Astrocyte (in vitro differentiated cells and primary cell): ENCODE measurements at regions not wholly inside any gene's neighbourhood (a gene's known extent, or its start where the extent isn't known, plus 50 kb on each side); places are given as distances from the start of the nearest gene placed in this dataset.

ENCODE experiments used
- DNase-seq: peaks from one replicate; pipeline ENCODE4 v3.0.0-alpha.2; 2010; ENCODE audit warnings: low read depth
- FAIRE-seq: peaks from 2 replicates; lab custom pipeline; 2011; peaks lifted over from hg19 to GRCh38; lab: Jason Lieb, UNC
- H2AFZ ChIP-seq: 2 replicates; pipeline ENCODE4 v1.6.0; 2012; ENCODE audit warnings: low read depth, low read length, inconsistent platforms
- H3K27ac ChIP-seq: 2 replicates; pipeline ENCODE4 v1.5.1; 2011; ENCODE audit warnings: low read depth, low read length, inconsistent platforms
- H3K27me3 ChIP-seq: 2 replicates; pipeline ENCODE4 v1.6.0; 2011; ENCODE audit warnings: low read length, inconsistent platforms; ENCODE audit not compliant: insufficient read depth
- H3K36me3 ChIP-seq: 2 replicates; pipeline ENCODE4 v1.5.1; 2011; ENCODE audit warnings: low read length, inconsistent platforms; ENCODE audit not compliant: insufficient read depth
- H3K4me1 ChIP-seq: 2 replicates; pipeline ENCODE4 v1.5.1; 2011; ENCODE audit warnings: low read length, inconsistent platforms; ENCODE audit not compliant: insufficient read depth
- H3K4me2 ChIP-seq: 2 replicates; pipeline ENCODE4 v1.6.0; 2012; ENCODE audit warnings: low read length, inconsistent platforms
- H3K4me3 ChIP-seq: 2 replicates; pipeline ENCODE4 v1.5.1; 2011; ENCODE audit warnings: low read depth, mild to moderate bottlenecking, low read length, inconsistent platforms; ENCODE audit not compliant: insufficient read depth
- H3K79me2 ChIP-seq: 2 replicates; pipeline ENCODE4 v1.6.0; 2012; ENCODE audit warnings: mild to moderate bottlenecking, low read length, inconsistent platforms; ENCODE audit not compliant: insufficient read depth
- H3K9ac ChIP-seq: 2 replicates; pipeline ENCODE4 v1.6.0; 2012; ENCODE audit warnings: mild to moderate bottlenecking, low read length, inconsistent platforms
- H3K9me3 ChIP-seq: 2 replicates; pipeline ENCODE4 v1.5.1; 2012; ENCODE audit warnings: low read depth, mild to moderate bottlenecking, low read length, inconsistent platforms; ENCODE audit not compliant: insufficient read depth
- H4K20me1 ChIP-seq: 2 replicates; pipeline ENCODE4 v1.6.0; 2012; ENCODE audit warnings: low read length, inconsistent platforms; ENCODE audit not compliant: insufficient read depth
- H3K27ac Mint-ChIP-seq: one replicate; pipeline ENCODE4 v1.8.0; 2021; ENCODE audit warnings: mild to moderate bottlenecking, mixed read lengths; ENCODE audit not compliant: unreplicated experiment
- H3K27me3 Mint-ChIP-seq: one replicate; pipeline ENCODE4 v1.8.0; 2021; ENCODE audit warnings: low read depth, mixed read lengths; ENCODE audit not compliant: unreplicated experiment
- H3K36me3 Mint-ChIP-seq: one replicate; pipeline ENCODE4 v1.8.0; 2021; ENCODE audit warnings: low read depth, mixed read lengths; ENCODE audit not compliant: unreplicated experiment
- H3K4me1 Mint-ChIP-seq: one replicate; pipeline ENCODE4 v1.8.0; 2021; ENCODE audit warnings: low read depth, mixed read lengths; ENCODE audit not compliant: unreplicated experiment
- H3K4me3 Mint-ChIP-seq: one replicate; pipeline ENCODE4 v1.8.0; 2021; ENCODE audit warnings: mild to moderate bottlenecking, moderate library complexity, mixed read lengths; ENCODE audit not compliant: unreplicated experiment
- H3K9me3 Mint-ChIP-seq: one replicate; pipeline ENCODE4 v1.8.0; 2021; ENCODE audit warnings: mild to moderate bottlenecking, mixed read lengths; ENCODE audit not compliant: unreplicated experiment
- CTCF ChIP-seq: IDR thresholded peaks from 2 replicates; pipeline ENCODE4 v1.5.1; 2011; ENCODE audit warnings: low read depth, mild to moderate bottlenecking, inconsistent platforms, low read length, moderate library complexity; ENCODE audit not compliant: insufficient read depth
- EZH2 ChIP-seq: IDR thresholded peaks from 2 replicates; pipeline ENCODE4 v1.6.1; 2012; ENCODE audit warnings: mild to moderate bottlenecking, low read length, inconsistent platforms; ENCODE audit not compliant: insufficient read depth

DNA sequence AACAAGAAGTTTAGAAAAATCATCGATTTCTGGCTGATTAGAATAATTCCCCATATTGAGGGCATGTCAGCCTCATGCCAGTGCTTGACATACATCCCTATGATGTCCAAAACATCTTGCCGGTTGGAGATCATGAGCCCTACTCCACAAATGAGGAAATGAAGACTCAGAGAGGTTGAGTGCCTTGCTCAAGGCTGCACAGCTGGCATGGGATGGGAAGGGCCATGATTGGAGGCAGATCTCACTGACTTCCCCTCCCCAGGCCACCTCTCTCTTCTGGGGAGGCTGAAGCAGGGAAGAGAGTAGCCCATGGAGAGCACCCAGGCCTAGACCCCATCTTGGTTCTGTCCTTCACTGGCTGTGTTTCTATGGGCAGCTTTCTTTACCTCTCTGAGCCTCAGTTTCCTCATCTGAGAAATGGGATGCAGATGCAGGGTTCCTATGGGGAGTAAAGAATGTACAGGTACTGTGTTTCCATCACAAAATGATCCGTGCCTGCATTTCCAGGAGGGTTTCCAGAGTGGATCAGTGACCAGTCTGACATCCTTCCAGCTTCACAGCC is 145.7 kb downstream of the SYF2 start:
- H3K27ac ChIP-seq, result no peak overlapping the region
- Mint-ChIP-seq H3K4me1 (peaks cover 3% of the 10 kb centered on the region), H3K9me3 (peaks cover 6% of the 10 kb centered on the region), H3K27me3 (peaks cover 68% of the 10 kb centered on the region), H3K36me3 (no peaks in the 10 kb centered on the region), H3K27ac (no peak overlapping the region), H3K4me3 (no peak overlapping the region)
- no peak overlapping the region for H3K4me3 ChIP-seq
- no peak overlapping the region for H2AFZ ChIP-seq
- H3K36me3 ChIP-seq, result no peaks in the 10 kb centered on the region
- no peak overlapping the region for H3K9ac ChIP-seq
- H3K4me2 ChIP-seq, result no peak overlapping the region
- TF ChIP-seq CTCF (no peak), EZH2 (no peak)
- peaks cover 8% of the 10 kb centered on the region for H3K4me1 ChIP-seq
- FAIRE-seq (no peak), DNase-seq (no peak)
- no peaks in the 10 kb centered on the region for H3K9me3 ChIP-seq
- peaks cover 34% of the 10 kb centered on the region for H3K27me3 ChIP-seq
- H4K20me1 ChIP-seq, result no peaks in the 10 kb centered on the region
- H3K79me2 ChIP-seq, result no peaks in the 10 kb centered on the region

GRCh38 chr1:25084407-25084806 is 147.9 kb downstream of the SYF2 start:
- DNase-seq (no peak), FAIRE-seq (no peak)
- Mint-ChIP-seq H3K27ac (no peak overlapping the region), H3K9me3 (peaks cover 8% of the 10 kb centered on the region), H3K4me1 (no peaks in the 10 kb centered on the region), H3K36me3 (no peaks in the 10 kb centered on the region), H3K27me3 (peaks cover 72% of the 10 kb centered on the region), H3K4me3 (no peak overlapping the region)
- TF ChIP-seq CTCF, result no peak
- TF ChIP-seq EZH2, result no peak
- H3K4me2 ChIP-seq, result no peak overlapping the region
- H3K4me3 ChIP-seq, result no peak overlapping the region
- peaks cover 34% of the 10 kb centered on the region for H3K27me3 ChIP-seq
- no peaks in the 10 kb centered on the region for H4K20me1 ChIP-seq
- H3K27ac ChIP-seq, result no peak overlapping the region
- no peaks in the 10 kb centered on the region for H3K4me1 ChIP-seq
- H3K9ac ChIP-seq, result no peak overlapping the region
- no peaks in the 10 kb centered on the region for H3K79me2 ChIP-seq
- no peaks in the 10 kb centered on the region for H3K36me3 ChIP-seq
- H2AFZ ChIP-seq, result no peak overlapping the region
- no peaks in the 10 kb centered on the region for H3K9me3 ChIP-seq

DNA sequence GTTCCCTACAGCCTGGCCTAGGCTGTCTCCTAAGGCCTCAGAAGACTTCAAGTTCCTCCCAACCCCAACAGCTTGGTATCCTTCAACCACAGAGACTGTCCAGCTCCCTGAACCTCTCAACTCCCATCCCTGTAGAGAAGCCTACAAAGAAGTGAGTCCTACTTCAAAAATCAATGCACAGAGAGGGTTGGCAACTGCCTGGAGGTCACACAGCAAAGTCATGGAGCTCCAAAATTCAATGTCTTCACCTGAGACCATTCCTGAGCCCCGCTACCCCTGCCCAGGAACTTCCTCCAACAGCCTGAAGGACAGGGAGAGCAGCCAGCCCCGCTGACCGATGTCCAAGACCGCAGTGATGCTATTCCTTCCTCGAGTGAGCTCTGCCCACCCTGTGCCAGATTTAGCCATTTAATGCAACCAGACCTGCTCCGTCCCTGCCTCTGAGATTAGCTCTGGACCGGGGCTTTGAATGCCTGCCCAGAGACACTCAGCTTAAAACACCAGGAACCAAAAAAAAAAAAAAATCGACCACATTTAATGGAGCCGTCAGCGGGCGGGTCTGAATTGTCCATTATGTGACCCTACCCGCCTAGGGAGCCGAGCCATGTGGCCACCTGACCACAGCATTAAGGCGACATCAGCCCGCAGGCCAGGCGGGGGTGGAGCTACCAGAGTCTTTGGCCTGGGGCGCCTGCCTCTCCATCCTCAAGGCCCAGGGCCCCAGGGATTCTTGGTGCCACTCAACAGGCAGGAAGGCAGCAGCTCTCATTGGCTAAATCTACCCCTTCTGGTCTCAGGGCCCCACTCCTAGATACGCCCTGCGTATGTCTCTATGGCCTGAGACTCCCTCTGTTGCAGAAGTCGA is 148.6 kb downstream of the SYF2 start:
- no peak for FAIRE-seq
- no peak overlapping the region for H3K27ac ChIP-seq
- Mint-ChIP-seq H3K36me3 (no peaks in the 10 kb centered on the region), H3K4me3 (no peak overlapping the region), H3K9me3 (peaks cover 8% of the 10 kb centered on the region), H3K27me3 (peaks cover 69% of the 10 kb centered on the region), H3K4me1 (no peaks in the 10 kb centered on the region), H3K27ac (no peak overlapping the region)
- no peaks in the 10 kb centered on the region for H3K79me2 ChIP-seq
- TF ChIP-seq EZH2 (no peak), CTCF (no peak)
- no peaks in the 10 kb centered on the region for H4K20me1 ChIP-seq
- no peak overlapping the region for H3K9ac ChIP-seq
- H3K4me2 ChIP-seq, result no peak overlapping the region
- no peaks in the 10 kb centered on the region for H3K9me3 ChIP-seq
- no peaks in the 10 kb centered on the region for H3K36me3 ChIP-seq
- no peaks in the 10 kb centered on the region for H3K4me1 ChIP-seq
- peaks cover 34% of the 10 kb centered on the region for H3K27me3 ChIP-seq
- no peak overlapping the region for H2AFZ ChIP-seq
- no peak for DNase-seq
- no peak overlapping the region for H3K4me3 ChIP-seq
